ENCODE measurements at regions not wholly inside any gene's neighbourhood (a gene's known extent, or its start where the extent isn't known, plus 50 kb on each side); places are given as distances from the start of the nearest gene placed in this dataset.
"Not testable (repeated sequence)": the region's sequence is repeated elsewhere in the genome, so short reads cannot be mapped to it uniquely, and the experiment has no call there.

GRCh38 chr5:12959713-12960112 lies 984.8 kb downstream of the DNAH5 start:
- no peaks in the 10 kb centered on the region for H3K27me3 ChIP-seq
- H3K4me1 ChIP-seq (ENCODE audit: insufficient read depth): no peaks in the 10 kb centered on the region
- TF ChIP-seq CTCF (IDR thresholded peaks at IDR 0.05) (no peak), POLR2A (IDR thresholded peaks at IDR 0.05) (no peak), EP300 (IDR thresholded peaks at IDR 0.05) (no peak)
- no peak for DNase-seq
- no peaks in the 10 kb centered on the region for H3K36me3 ChIP-seq
- 67 to 80% (median 72%) methylated on average over 1 of the region's 1 CpG for WGBS, 3 donors
- intact Hi-C loops (cut with DNase I): no loop called here
- H3K4me3 ChIP-seq: no peak overlapping the region
- no peak overlapping the region for H3K27ac ChIP-seq
- H3K9me3 ChIP-seq: no peaks in the 10 kb centered on the region

GRCh38 chr5:12952409-12952808 lies 992.1 kb downstream of the DNAH5 start:
- H3K36me3 ChIP-seq: no peaks in the 10 kb centered on the region
- TF ChIP-seq EP300 (IDR thresholded peaks at IDR 0.05) (no peak), POLR2A (IDR thresholded peaks at IDR 0.05) (no peak), CTCF (IDR thresholded peaks at IDR 0.05) (no peak)
- DNase-seq: no peak
- 38 to 48% (median 39%) methylated on average over 2 of the region's 2 CpGs for WGBS, 3 donors
- intact Hi-C loops (cut with DNase I): no loop called here
- no peak overlapping the region for H3K27ac ChIP-seq
- H3K27me3 ChIP-seq: no peaks in the 10 kb centered on the region
- H3K4me3 ChIP-seq: no peak overlapping the region
- no peaks in the 10 kb centered on the region for H3K9me3 ChIP-seq
- no peaks in the 10 kb centered on the region for H3K4me1 ChIP-seq (ENCODE audit: insufficient read depth)

- intact Hi-C loops (cut with DNase I): no loop called here
Observed at GRCh38 chr5:12951846-12952245, 992.6 kb downstream of the DNAH5 start.

GRCh38 chr5:12947379-12947778 lies 997.1 kb downstream of the DNAH5 start:
- Histone ChIP-seq H3K4me3 (no peak overlapping the region), H3K4me1 (ENCODE audit: insufficient read depth) (no peaks in the 10 kb centered on the region), H3K36me3 (no peaks in the 10 kb centered on the region), H3K27ac (no peak overlapping the region), H3K9me3 (no peaks in the 10 kb centered on the region), H3K27me3 (no peaks in the 10 kb centered on the region)
- 78 to 91% (median 87%) methylated on average over 3 of the region's 3 CpGs for WGBS, 3 donors
- intact Hi-C loops (cut with DNase I): no loop called here
- no peak for DNase-seq
- TF ChIP-seq CTCF (IDR thresholded peaks at IDR 0.05): no peak
- TF ChIP-seq POLR2A (IDR thresholded peaks at IDR 0.05): no peak
- no peak for TF ChIP-seq EP300 (IDR thresholded peaks at IDR 0.05)

More at GRCh38 chr5:12951846-12952245, 992.6 kb downstream of the DNAH5 start:
- TF ChIP-seq POLR2A (IDR thresholded peaks at IDR 0.05) (no peak), CTCF (IDR thresholded peaks at IDR 0.05) (no peak), EP300 (IDR thresholded peaks at IDR 0.05) (no peak)
- H3K9me3 ChIP-seq: no peaks in the 10 kb centered on the region
- WGBS, 3 donors: 80 to 90% (median 83%) methylated on average over 3 of the region's 3 CpGs
- no peak overlapping the region for H3K4me3 ChIP-seq
- no peaks in the 10 kb centered on the region for H3K36me3 ChIP-seq
- no peak for DNase-seq
- H3K27me3 ChIP-seq: no peaks in the 10 kb centered on the region
- no peaks in the 10 kb centered on the region for H3K4me1 ChIP-seq (ENCODE audit: insufficient read depth)
- no peak overlapping the region for H3K27ac ChIP-seq

GRCh38 chr5:12945477-12945876 lies 999.0 kb downstream of the DNAH5 start:
- intact Hi-C loops (cut with DNase I); H3K36me3 ChIP-seq; DNase-seq; H3K4me1 ChIP-seq (ENCODE audit: insufficient read depth); H3K9me3 ChIP-seq; H3K27ac ChIP-seq; H3K4me3 ChIP-seq; H3K27me3 ChIP-seq: not testable (repeated sequence)
- WGBS, 3 donors: 56 to 68% (median 66%) methylated on average over 1 of the region's 1 CpG
